HEK293 (cell line): ENCODE measurements at regions not wholly inside any gene's neighbourhood (a gene's known extent, or its start where the extent isn't known, plus 50 kb on each side); places are given as distances from the start of the nearest gene placed in this dataset.

Source experiments
- CTCF ChIA-PET: fragments of 350-600 bp; formaldehyde crosslinking; extraction: SDS; loops from one replicate; lab custom pipeline; 2021; ENCODE audit warnings: antibody characterized with exemption; lab: Yijun Ruan, JAX
- POLR2A ChIA-PET: fragments of 300-600 bp; formaldehyde crosslinking; extraction: SDS; loops from one replicate; lab custom pipeline; 2020; ENCODE audit warnings: antibody characterized with exemption, inconsistent platforms; lab: Yijun Ruan, JAX
- H3K27ac ChIP-seq: fragments of 200-500 bp; sonication (Bioruptor generic); 2 replicates; pipeline ENCODE4 v1.5.1; 2014; ENCODE audit warnings: low read depth, low read length, control low read depth, inconsistent platforms; ENCODE audit errors: extremely low read depth
- H3K36me3 ChIP-seq, 2 experiments: fragments of 200-500 bp in 1 of 2; sonication (Bioruptor generic) in 1 of 2; 1 replicate in 1 of 2; 2 replicates in 1 of 2; pipeline ENCODE4 v1.5.1; 2014 to 2017; ENCODE audit warnings: inconsistent platforms in 2 of 2, low read length in 2 of 2; ENCODE audit not compliant: control insufficient read depth in 2 of 2, insufficient read depth in 1 of 2
- H3K4me1 ChIP-seq: fragments of 200-500 bp; sonication (Bioruptor generic); 2 replicates; pipeline ENCODE4 v1.5.1; 2014; ENCODE audit warnings: mild to moderate bottlenecking, low read length, inconsistent platforms; ENCODE audit not compliant: control insufficient read depth, insufficient read depth
- H3K4me3 ChIP-seq: 2 replicates; pipeline ENCODE4 v1.5.1; 2011; ENCODE audit warnings: low read depth, mild to moderate bottlenecking, control low read depth, low read length, moderate library complexity
- H3K9me3 ChIP-seq: fragments of 200-500 bp; sonication (Bioruptor generic); 2 replicates; pipeline ENCODE4 v1.5.1; 2014; ENCODE audit warnings: low read depth, low read length, inconsistent platforms; ENCODE audit not compliant: control insufficient read depth, insufficient read depth
- GLI4 ChIP-seq: fragments of 450-650 bp; formaldehyde crosslinking; IDR thresholded peaks from 2 replicates; pipeline ENCODE4 v1.5.1; 2016; ENCODE audit warnings: missing biosample characterization, missing genetic modification characterization
- HOXD13 ChIP-seq: sonication (generic); formaldehyde crosslinking; IDR thresholded peaks from 2 replicates; pipeline ENCODE4 v1.8.0; 2022; ENCODE audit warnings: missing genetic modification reagents, borderline replicate concordance
- INSM2 ChIP-seq: fragments of 450-650 bp; formaldehyde crosslinking; IDR thresholded peaks from 2 replicates; pipeline ENCODE4 v1.5.1; 2016; ENCODE audit warnings: missing biosample characterization, missing genetic modification characterization
- MYNN ChIP-seq: fragments of 450-650 bp; formaldehyde crosslinking; IDR thresholded peaks from 2 replicates; pipeline ENCODE4 v1.5.1; 2016; ENCODE audit warnings: missing biosample characterization, missing genetic modification characterization, borderline replicate concordance
- OVOL3 ChIP-seq: fragments of 450-650 bp; formaldehyde crosslinking; IDR thresholded peaks from 2 replicates; pipeline ENCODE4 v1.5.1; 2016; ENCODE audit warnings: missing biosample characterization, missing genetic modification characterization
- REPIN1 ChIP-seq: fragments of 450-650 bp; formaldehyde crosslinking; IDR thresholded peaks from 2 replicates; pipeline ENCODE4 v1.5.1; 2017; ENCODE audit warnings: missing biosample characterization, missing genetic modification characterization, low read depth
- TRIM28 ChIP-seq: IDR thresholded peaks from 2 replicates; pipeline ENCODE4 v1.6.1; 2011; ENCODE audit warnings: low read length, control low read depth, borderline replicate concordance
- TSHZ1 ChIP-seq: fragments of 450-650 bp; formaldehyde crosslinking; IDR thresholded peaks from 2 replicates; pipeline ENCODE4 v1.5.1; 2016; ENCODE audit warnings: missing biosample characterization, missing genetic modification characterization, borderline replicate concordance
- ZBTB10 ChIP-seq: fragments of 450-650 bp; formaldehyde crosslinking; IDR thresholded peaks from 2 replicates; pipeline ENCODE4 v1.5.1; 2016; ENCODE audit warnings: missing biosample characterization, missing genetic modification characterization
- ZBTB21 ChIP-seq: fragments of 450-650 bp; formaldehyde crosslinking; IDR thresholded peaks from 2 replicates; pipeline ENCODE4 v1.5.1; 2017; ENCODE audit warnings: missing biosample characterization, missing genetic modification characterization
- ZBTB6 ChIP-seq: fragments of 450-650 bp; formaldehyde crosslinking; IDR thresholded peaks from 2 replicates; pipeline ENCODE4 v1.5.1; 2017; ENCODE audit warnings: missing biosample characterization, missing genetic modification characterization
- ZBTB7A ChIP-seq: fragments of 450-650 bp; formaldehyde crosslinking; IDR thresholded peaks from 2 replicates; pipeline ENCODE4 v1.5.1; 2016; ENCODE audit warnings: low read depth, missing biosample characterization, missing genetic modification characterization
- ZNF140 ChIP-seq: fragments of 450-650 bp; formaldehyde crosslinking; IDR thresholded peaks from 2 replicates; pipeline ENCODE4 v1.5.1; 2016; ENCODE audit warnings: missing biosample characterization, missing genetic modification characterization
- ZNF18 ChIP-seq: fragments of 450-650 bp; formaldehyde crosslinking; IDR thresholded peaks from 2 replicates; pipeline ENCODE4 v1.5.1; 2016; ENCODE audit warnings: missing biosample characterization, missing genetic modification characterization
- ZNF214 ChIP-seq: fragments of 450-650 bp; formaldehyde crosslinking; IDR thresholded peaks from 2 replicates; pipeline ENCODE4 v1.5.1; 2017; ENCODE audit warnings: missing biosample characterization, mild to moderate bottlenecking, missing genetic modification characterization, borderline replicate concordance
- ZNF324 ChIP-seq: fragments of 450-650 bp; formaldehyde crosslinking; IDR thresholded peaks from 2 replicates; pipeline ENCODE4 v1.5.1; 2016; ENCODE audit warnings: missing biosample characterization, missing genetic modification characterization
- ZNF530 ChIP-seq: fragments of 450-650 bp; formaldehyde crosslinking; IDR thresholded peaks from 2 replicates; pipeline ENCODE4 v1.5.1; 2016; ENCODE audit warnings: low read depth, missing biosample characterization, missing genetic modification characterization
- ZNF580 ChIP-seq: fragments of 450-650 bp; formaldehyde crosslinking; IDR thresholded peaks from 2 replicates; pipeline ENCODE4 v1.5.1; 2016; ENCODE audit warnings: missing biosample characterization, missing genetic modification characterization
- ZNF621 ChIP-seq: fragments of 450-650 bp; formaldehyde crosslinking; IDR thresholded peaks from 2 replicates; pipeline ENCODE4 v1.5.1; 2017; ENCODE audit warnings: missing biosample characterization, missing genetic modification characterization
- ZNF645 ChIP-seq: fragments of 450-650 bp; formaldehyde crosslinking; IDR thresholded peaks from 2 replicates; pipeline ENCODE4; 2016; ENCODE audit warnings: missing biosample characterization, missing genetic modification characterization
- ZNF660 ChIP-seq: fragments of 450-650 bp; IDR thresholded peaks from 2 replicates; pipeline ENCODE4 v1.5.1; 2018; ENCODE audit warnings: missing biosample characterization, mild to moderate bottlenecking, missing genetic modification characterization
- ZNF785 ChIP-seq: fragments of 450-650 bp; formaldehyde crosslinking; IDR thresholded peaks from 2 replicates; pipeline ENCODE4 v1.5.1; 2016; ENCODE audit warnings: missing biosample characterization, missing genetic modification characterization
- ZSCAN5A ChIP-seq: fragments of 450-650 bp; formaldehyde crosslinking; IDR thresholded peaks from 2 replicates; pipeline ENCODE4 v1.5.1; 2016; ENCODE audit warnings: missing biosample characterization, missing genetic modification characterization

GRCh38 chr19:31511098-31511497 lies 161.9 kb upstream of the TSHZ3 start:
- H3K9me3 ChIP-seq: no peaks in the 10 kb centered on the region
- no peak overlapping the region for H3K4me3 ChIP-seq
- ChIA-PET POLR2A (no interaction called here), CTCF (no interaction called here)
- H3K36me3 ChIP-seq: no peaks in the 10 kb centered on the region
- no peak overlapping the region for H3K27ac ChIP-seq
- no peak for TF ChIP-seq HOXD13 (CRISPR knock-in tag)
- no peak for TF ChIP-seq OVOL3 (tag by site-specific recombination)
- no peak for TF ChIP-seq ZBTB10 (tag by site-specific recombination)
- no peak for TF ChIP-seq ZNF660
- TF ChIP-seq ZNF140 (tag by site-specific recombination): no peak
- TF ChIP-seq ZBTB6 (tag by site-specific recombination): no peak
- TF ChIP-seq MYNN (tag by site-specific recombination): no peak
- no peak for TF ChIP-seq ZNF645 (tag by site-specific recombination)
- no peak for TF ChIP-seq ZSCAN5A (tag by site-specific recombination)
- TF ChIP-seq ZNF214 (tag by site-specific recombination): no peak
- TF ChIP-seq ZNF530 (tag by site-specific recombination): no peak
- TF ChIP-seq GLI4: no peak
- TF ChIP-seq REPIN1 (tag by site-specific recombination): no peak
- no peak for TF ChIP-seq ZBTB7A
- TF ChIP-seq ZNF580 (tag by site-specific recombination): no peak
- no peaks in the 10 kb centered on the region for H3K4me1 ChIP-seq

GRCh38 chr19:31511696-31512095 lies 162.5 kb upstream of the TSHZ3 start:
- no peaks in the 10 kb centered on the region for H3K9me3 ChIP-seq
- CTCF ChIA-PET: no interaction called here
- POLR2A ChIA-PET: no interaction called here
- H3K4me1 ChIP-seq: no peaks in the 10 kb centered on the region
- no peak overlapping the region for H3K4me3 ChIP-seq
- H3K36me3 ChIP-seq: no peaks in the 10 kb centered on the region
- no peak overlapping the region for H3K27ac ChIP-seq
- TF ChIP-seq TSHZ1 (tag by site-specific recombination) (no peak), TRIM28 (no peak), ZNF18 (tag by site-specific recombination) (no peak), INSM2 (no peak), ZBTB21 (no peak), ZNF324 (tag by site-specific recombination) (no peak), ZNF621 (no peak), ZNF785 (no peak)
